ENCODE measurements at regions not wholly inside any gene's neighbourhood (a gene's known extent, or its start where the extent isn't known, plus 50 kb on each side); places are given as distances from the start of the nearest gene placed in this dataset.
"Not testable (repeated sequence)": the region's sequence is repeated elsewhere in the genome, so short reads cannot be mapped to it uniquely, and the experiment has no call there.

- WGBS (ENCODE audit: insufficient coverage) = 5% methylated on average over 3 of the region's 4 CpGs
- Histone ChIP-seq H3K9ac (ENCODE audit: insufficient read depth, low read length, poor library complexity, severe bottlenecking) (peak overlapping the region; percentile 16), H3K79me2 (ENCODE audit: insufficient read depth, low read length) (no peaks in the 10 kb centered on the region), H3K9me3 (replicated peaks in 1 of 2; ENCODE audit: control insufficient read depth in 1 of 2, insufficient read depth in 1 of 2, low read length in 2 of 2) (no peaks in the 10 kb centered on the region), H2AFZ (ENCODE audit: insufficient read depth, low read depth, low read length, poor library complexity, severe bottlenecking) (no peak overlapping the region), H3K4me3 (replicated peaks in 1 of 3; ENCODE audit: low read depth in 2 of 3, low read length in 3 of 3) (peak overlapping the region in 2 of 3 experiments; percentile 19 to 57), H3K27me3 (ENCODE audit: control insufficient read depth in 2 of 2, insufficient read depth in 2 of 2, low read length in 2 of 2) (peaks cover 0 to 2% of the 10 kb centered on the region in 2 donors), H4K20me1 (ENCODE audit: insufficient read depth, low read length) (no peaks in the 10 kb centered on the region), H3K36me3 (replicated peaks in 1 of 2; ENCODE audit: control insufficient read depth in 1 of 2, insufficient read depth in 2 of 2, low read length in 2 of 2) (no peaks in the 10 kb centered on the region), H3K27ac (ENCODE audit: low read depth in 1 of 2, low read length in 2 of 2) (peak overlapping the region; percentile 56 to 85), H3K4me2 (replicated peaks; ENCODE audit: extremely low read depth, low read length, poor library complexity, severe bottlenecking) (peak overlapping the region; percentile 62), H3K4me1 (ENCODE audit: control insufficient read depth in 1 of 2, insufficient read depth in 2 of 2, low read length in 2 of 2) (peaks cover 37 to 47% of the 10 kb centered on the region in 2 donors)
- intact Hi-C loops (cut with micrococcal nuclease) = no loop called here
- peak; percentile 44 to 81 (median 63) for DNase-seq
- Mint-ChIP-seq H3K27ac (peak overlapping the region; percentile 87 to 94 (median 93)), H3K4me1 (peaks cover 44% of the 10 kb centered on the region), H3K27me3 (ENCODE audit: low read depth in 3 of 3) (no peaks in the 10 kb centered on the region), H3K36me3 (no peaks in the 10 kb centered on the region), H3K9me3 (peaks cover 0 to 5% (median 0%) of the 10 kb centered on the region in 7 donors), H3K4me3 (peak overlapping the region; percentile 25 to 74)
- TF ChIP-seq CTCF (IDR thresholded peaks at IDR 0.05) = no peak
Measured at GRCh38 chr20:59102841-59103299, 60.3 kb upstream of the PRELID3B start.

GRCh38 chr20:59101961-59102360 lies 59.4 kb upstream of the PRELID3B start:
- intact Hi-C loops (cut with micrococcal nuclease) = no loop called here
- H3K27me3 ChIP-seq (ENCODE audit: control insufficient read depth in 2 of 2, insufficient read depth in 2 of 2, low read length in 2 of 2) = peaks cover 0 to 6% of the 10 kb centered on the region in 2 donors
- H3K36me3 Mint-ChIP-seq = no peaks in the 10 kb centered on the region
- H3K4me3 Mint-ChIP-seq = peak overlapping the region in 1 of 2 donors; percentile 39
- peak overlapping the region; percentile 16 for H3K9ac ChIP-seq (ENCODE audit: insufficient read depth, low read length, poor library complexity, severe bottlenecking)
- peaks cover 37 to 47% of the 10 kb centered on the region in 2 donors for H3K4me1 ChIP-seq (ENCODE audit: control insufficient read depth in 1 of 2, insufficient read depth in 2 of 2, low read length in 2 of 2)
- WGBS (ENCODE audit: insufficient coverage) = 0% methylated on average over 1 of the region's 5 CpGs
- H3K9me3 Mint-ChIP-seq = peaks cover 0 to 5% (median 0%) of the 10 kb centered on the region in 7 donors
- no peak overlapping the region for H2AFZ ChIP-seq (ENCODE audit: insufficient read depth, low read depth, low read length, poor library complexity, severe bottlenecking)
- H3K27ac Mint-ChIP-seq = peak overlapping the region; percentile 87 to 94 (median 93)
- peak; percentile 23 to 81 (median 51) for DNase-seq
- no peaks in the 10 kb centered on the region for H3K27me3 Mint-ChIP-seq (ENCODE audit: low read depth in 3 of 3)
- H3K27ac ChIP-seq (ENCODE audit: low read depth in 1 of 2, low read length in 2 of 2) = peak overlapping the region; percentile 56 to 85
- no peak for TF ChIP-seq CTCF (IDR thresholded peaks at IDR 0.05)
- no peaks in the 10 kb centered on the region for H4K20me1 ChIP-seq (ENCODE audit: insufficient read depth, low read length)
- peak overlapping the region in 1 of 3 experiments; percentile 57 for H3K4me3 ChIP-seq (replicated peaks in 1 of 3; ENCODE audit: low read depth in 2 of 3, low read length in 3 of 3)
- H3K79me2 ChIP-seq (ENCODE audit: insufficient read depth, low read length) = no peaks in the 10 kb centered on the region
- no peaks in the 10 kb centered on the region for H3K36me3 ChIP-seq (replicated peaks in 1 of 2; ENCODE audit: control insufficient read depth in 1 of 2, insufficient read depth in 2 of 2, low read length in 2 of 2)
- peak overlapping the region; percentile 62 for H3K4me2 ChIP-seq (replicated peaks; ENCODE audit: extremely low read depth, low read length, poor library complexity, severe bottlenecking)
- H3K4me1 Mint-ChIP-seq = peaks cover 44% of the 10 kb centered on the region
- no peaks in the 10 kb centered on the region for H3K9me3 ChIP-seq (replicated peaks in 1 of 2; ENCODE audit: control insufficient read depth in 1 of 2, insufficient read depth in 1 of 2, low read length in 2 of 2)

GRCh38 chr20:59099864-59100263 lies 57.3 kb upstream of the PRELID3B start:
- H3K9ac ChIP-seq (ENCODE audit: insufficient read depth, low read length, poor library complexity, severe bottlenecking); H2AFZ ChIP-seq (ENCODE audit: insufficient read depth, low read depth, low read length, poor library complexity, severe bottlenecking); H3K27ac Mint-ChIP-seq; H3K27ac ChIP-seq (ENCODE audit: low read depth in 1 of 2, low read length in 2 of 2); DNase-seq; H3K9me3 ChIP-seq (replicated peaks in 1 of 2; ENCODE audit: control insufficient read depth in 1 of 2, insufficient read depth in 1 of 2, low read length in 2 of 2); H3K36me3 Mint-ChIP-seq; intact Hi-C loops (cut with micrococcal nuclease); H4K20me1 ChIP-seq (ENCODE audit: insufficient read depth, low read length); H3K27me3 ChIP-seq (ENCODE audit: control insufficient read depth in 2 of 2, insufficient read depth in 2 of 2, low read length in 2 of 2); H3K36me3 ChIP-seq (replicated peaks in 1 of 2; ENCODE audit: control insufficient read depth in 1 of 2, insufficient read depth in 2 of 2, low read length in 2 of 2); H3K4me3 Mint-ChIP-seq; H3K4me3 ChIP-seq (replicated peaks in 1 of 3; ENCODE audit: low read depth in 2 of 3, low read length in 3 of 3); H3K9me3 Mint-ChIP-seq; H3K79me2 ChIP-seq (ENCODE audit: insufficient read depth, low read length); H3K4me2 ChIP-seq (replicated peaks; ENCODE audit: extremely low read depth, low read length, poor library complexity, severe bottlenecking); H3K27me3 Mint-ChIP-seq (ENCODE audit: low read depth in 3 of 3): not testable (repeated sequence)
- H3K4me1 Mint-ChIP-seq = peaks cover 40% of the 10 kb centered on the region
- peaks cover 33 to 38% of the 10 kb centered on the region in 2 donors for H3K4me1 ChIP-seq (ENCODE audit: control insufficient read depth in 1 of 2, insufficient read depth in 2 of 2, low read length in 2 of 2)
- no CpG with 5 or more reads among the region's 3 CpGs for WGBS (ENCODE audit: insufficient coverage)
